ENCODE measurements at regions not wholly inside any gene's neighbourhood (a gene's known extent, or its start where the extent isn't known, plus 50 kb on each side); places are given as distances from the start of the nearest gene placed in this dataset.
"Not testable (repeated sequence)": the region's sequence is repeated elsewhere in the genome, so short reads cannot be mapped to it uniquely, and the experiment has no call there.

DNA sequence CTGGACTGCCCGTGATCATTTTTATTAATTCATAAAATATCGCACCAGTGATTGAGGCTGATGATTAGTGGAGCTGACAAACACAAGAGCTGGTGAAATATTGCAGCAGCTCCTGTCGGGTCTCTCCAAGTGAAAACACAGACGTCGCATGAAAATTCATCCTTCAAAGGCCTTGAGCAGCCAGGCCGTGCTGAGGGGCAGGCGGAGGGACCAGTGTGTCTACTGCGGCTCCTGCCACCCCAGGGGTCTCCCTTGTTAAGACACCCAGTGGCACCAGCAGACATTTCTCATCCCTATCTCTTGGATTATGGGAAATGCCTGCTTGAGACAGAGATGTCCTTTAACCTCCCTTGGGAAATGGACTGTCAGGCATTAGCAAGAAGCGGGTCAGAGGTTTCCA lies 289.4 kb upstream of the TLE3 start:
- DNase-seq: no peak

DNA sequence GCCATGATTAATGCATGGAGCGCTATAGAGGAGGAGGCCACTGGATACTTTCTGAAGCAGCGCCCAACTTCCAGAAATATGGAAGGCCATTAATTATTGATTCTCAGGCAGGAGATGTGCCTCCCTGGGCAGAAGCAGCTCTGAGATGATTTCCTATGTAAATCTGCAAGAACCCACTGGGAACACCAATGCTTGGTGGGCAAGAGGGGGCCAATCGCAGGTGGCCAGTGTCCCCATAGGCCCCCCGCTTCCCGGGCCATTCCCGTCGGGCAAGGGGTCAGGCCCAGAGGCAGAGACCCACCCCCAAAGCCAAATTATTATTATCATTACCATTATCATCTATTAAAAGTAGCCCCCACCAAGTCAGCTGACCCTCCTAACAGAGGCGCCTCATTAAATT lies 288.0 kb upstream of the TLE3 start:
- no peak for DNase-seq

DNA sequence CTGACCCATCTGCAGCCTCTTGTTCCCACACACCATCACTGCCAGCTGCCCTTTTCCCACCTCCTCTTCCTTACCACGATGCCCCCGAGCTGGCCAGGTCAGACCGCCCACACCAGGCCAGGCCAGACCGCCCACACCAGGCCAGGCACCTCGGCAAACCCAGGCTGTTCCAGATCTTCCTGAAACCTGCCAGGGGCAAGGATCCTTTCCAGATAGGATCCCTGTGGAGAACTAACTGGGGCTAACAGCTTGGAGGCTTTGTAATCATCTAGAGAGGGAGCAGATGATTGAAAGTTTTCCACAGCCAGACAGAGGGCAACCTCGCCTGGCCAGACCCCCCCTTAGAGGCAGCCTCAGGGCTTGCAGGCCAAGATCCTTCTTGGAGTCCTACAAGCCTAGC lies 287.3 kb upstream of the TLE3 start:
- no peak for DNase-seq

DNA sequence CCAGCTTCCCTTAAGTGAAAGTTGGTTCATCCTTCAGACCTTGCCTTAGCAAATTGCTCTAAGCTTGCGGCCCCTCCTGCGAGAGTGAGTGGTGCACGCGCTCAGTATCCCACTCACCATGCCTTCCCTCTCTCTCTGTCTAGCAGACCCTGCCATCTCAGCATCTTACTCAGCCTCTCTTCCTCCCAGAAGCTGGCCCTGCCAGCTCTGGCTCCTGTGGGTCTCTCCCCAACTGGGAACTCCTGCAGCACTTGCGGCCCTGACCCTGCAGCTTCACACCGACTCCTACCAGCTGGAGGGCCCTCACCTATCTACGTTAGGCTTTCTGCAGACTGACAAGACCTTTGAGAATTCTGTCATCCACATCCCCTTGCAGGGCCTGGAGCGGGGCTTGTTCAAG lies 286.1 kb upstream of the TLE3 start:
- no peak for DNase-seq

DNA sequence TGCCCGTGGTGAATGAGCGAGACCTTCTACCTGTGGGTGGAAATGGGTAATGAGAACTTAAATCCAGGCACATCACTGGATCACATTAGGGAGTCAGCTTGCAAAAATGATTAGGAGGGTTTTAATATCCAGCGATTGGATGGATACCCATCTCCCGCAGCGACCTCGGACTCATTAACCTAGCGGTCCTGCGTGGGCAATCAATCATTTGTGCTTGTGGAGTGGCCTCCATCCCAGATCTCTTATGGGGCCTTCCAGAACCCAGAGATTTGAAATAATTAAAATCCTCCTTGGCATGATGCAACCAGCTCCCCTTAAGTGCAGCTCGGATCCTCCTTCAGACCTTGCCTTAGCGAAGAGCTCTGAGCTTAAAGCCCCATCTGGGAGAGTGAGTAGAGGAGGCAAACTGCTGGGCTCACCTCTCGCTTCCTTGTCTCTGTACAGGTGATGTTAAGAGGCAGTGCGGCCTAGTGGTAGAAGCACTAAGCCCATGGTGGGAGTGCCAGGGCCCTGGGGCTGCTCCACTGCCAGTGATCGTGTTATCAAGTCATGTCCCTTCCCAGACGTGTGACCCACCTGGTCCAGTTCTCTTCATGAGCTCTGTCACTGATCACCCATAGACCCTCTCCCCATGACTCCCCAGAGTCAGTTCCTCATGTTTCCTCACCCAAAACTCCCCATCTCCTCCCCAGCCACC lies 285.2 kb upstream of the TLE3 start:
- no peak for DNase-seq

DNA sequence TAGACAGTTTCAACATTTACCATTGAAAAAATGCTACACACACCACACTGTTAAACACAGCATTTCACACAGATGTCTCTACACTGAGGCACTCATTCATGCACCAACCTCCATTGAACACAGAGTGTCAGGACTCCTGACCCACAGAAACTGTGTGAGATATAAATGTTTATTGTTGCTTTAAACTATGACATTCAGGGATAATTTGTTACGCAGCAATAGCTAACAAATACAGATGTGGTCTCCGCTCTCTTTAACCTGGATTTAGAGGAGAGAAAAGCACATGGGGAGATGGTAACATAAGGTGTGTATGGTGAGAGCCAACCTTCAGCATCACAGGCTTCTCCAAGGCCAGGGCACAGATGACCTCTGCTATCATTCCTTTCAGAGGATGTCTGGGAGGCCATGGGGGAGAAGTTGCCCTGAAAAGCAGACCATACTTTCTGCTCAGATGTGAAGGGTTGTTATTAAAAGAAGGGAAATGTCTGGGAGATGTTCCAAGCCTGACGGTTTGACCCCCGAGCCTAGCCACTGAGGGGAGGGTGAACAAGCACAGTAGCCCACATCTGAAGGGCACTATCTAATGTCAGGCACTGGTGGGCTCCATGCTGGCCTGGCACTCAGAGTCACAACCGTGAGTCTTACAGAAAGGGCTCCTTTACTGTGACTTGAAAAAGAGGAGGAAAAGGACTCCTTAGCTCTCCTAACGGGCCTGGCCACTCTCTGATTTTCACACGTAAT lies 284.5 kb upstream of the TLE3 start:
- no peak for DNase-seq

DNA sequence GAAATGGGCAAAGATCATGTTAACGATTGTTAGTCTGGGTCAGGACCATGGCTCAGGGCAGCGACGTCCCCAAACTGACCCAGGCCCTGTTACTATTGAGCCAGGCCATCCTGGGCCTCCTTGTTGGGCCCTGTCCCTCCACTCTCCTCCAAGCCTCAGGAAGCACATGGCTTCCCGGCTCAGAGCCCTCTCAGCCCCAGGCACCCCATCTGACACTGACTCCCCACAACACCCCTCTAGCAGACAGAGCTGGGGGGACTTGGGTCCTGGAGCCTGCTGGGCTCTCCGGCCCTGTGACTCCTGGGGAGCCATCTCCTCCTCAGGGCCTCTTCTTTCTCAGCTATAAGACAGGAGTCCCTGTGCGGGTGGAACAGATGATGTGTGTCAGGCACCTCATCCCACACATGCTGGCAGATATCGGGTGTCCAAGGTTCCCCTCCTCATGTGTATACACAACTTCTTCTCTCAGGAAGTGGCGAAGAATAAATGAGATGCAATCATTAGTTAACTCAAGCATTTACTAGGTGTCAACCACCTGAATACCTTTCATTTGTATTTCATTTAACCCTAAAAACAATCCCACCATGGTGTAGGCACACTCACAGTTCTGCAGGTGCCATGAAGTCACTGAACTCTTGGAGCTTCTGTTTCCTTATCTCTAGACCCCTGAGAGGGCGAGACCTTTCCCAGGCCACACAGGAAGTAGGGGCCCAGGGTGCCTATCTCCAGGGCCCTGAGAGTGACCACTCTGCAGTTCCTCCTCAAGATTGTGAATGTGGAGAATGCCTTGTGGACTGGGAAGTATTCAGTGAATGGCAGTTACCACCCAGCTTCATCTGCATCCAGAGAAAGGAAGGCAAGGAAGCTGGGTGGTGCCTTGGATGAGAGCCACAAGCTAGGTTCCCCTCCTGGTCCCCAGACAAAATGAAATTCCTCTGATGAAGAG lies 282.5 kb upstream of the TLE3 start:
- no peak for DNase-seq

DNA sequence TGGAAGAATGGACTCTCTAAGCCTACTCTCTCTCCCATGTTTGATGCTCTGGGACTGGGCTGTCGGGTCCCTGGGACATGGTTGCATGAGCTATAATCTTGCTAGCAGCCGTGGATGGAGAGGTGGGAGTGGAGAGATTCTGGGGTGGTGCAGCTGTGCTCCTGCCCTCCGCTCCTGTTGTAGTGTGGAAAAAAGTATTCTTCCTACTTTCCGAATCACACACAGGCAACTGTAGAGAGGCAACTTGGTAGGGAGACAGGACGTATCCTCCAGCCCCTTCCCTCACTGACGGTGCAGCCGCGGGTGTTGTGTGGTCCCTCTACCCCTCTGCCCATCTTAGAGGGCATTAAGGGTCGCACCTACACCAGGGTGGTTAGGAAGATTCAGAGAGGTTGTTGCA lies 281.4 kb upstream of the TLE3 start:
- DNase-seq: no peak

DNA sequence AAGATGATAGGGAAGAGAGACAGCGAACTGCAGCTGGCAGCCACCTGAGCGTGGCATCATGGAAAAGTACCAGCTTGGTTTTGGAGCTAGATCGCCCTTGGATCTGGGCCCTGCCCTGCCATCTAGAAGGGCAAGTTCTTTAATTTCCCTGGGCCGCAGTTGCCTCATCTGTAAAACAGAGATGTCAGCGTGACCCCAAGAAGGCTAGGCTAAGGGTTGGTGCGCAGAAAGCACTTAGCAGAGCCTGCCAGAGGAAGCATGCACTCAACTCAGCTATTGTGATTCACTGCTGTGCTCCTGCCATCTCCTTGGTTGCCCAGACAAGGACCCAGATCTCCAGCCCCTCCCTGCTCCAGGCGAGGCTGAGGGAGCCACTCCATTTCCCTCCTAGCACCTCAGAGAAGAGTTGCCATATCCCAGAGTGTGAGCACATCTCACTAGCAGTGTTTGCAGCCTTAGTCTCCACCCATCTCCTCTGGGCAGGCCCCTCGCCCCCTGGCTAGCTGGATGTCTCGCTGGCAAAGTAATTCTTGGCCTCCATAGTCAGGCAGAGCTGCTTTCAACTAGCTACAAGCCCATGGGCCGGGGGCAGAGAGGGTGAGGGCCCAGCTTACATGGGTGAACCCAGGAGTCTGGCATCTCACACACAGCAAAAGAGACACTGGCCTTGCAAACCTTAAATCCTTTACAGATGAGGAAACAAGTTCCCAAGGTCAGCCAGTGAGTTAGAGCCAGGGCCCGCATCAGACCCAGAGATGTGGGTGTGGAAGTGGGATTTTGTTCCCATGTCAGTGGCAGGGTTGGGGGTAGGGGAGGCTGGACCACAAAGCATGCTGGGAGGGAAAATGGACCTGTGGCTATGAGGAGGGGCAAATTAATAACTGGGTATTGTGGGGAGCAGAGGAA lies 280.7 kb upstream of the TLE3 start:
- no peak for DNase-seq

DNA sequence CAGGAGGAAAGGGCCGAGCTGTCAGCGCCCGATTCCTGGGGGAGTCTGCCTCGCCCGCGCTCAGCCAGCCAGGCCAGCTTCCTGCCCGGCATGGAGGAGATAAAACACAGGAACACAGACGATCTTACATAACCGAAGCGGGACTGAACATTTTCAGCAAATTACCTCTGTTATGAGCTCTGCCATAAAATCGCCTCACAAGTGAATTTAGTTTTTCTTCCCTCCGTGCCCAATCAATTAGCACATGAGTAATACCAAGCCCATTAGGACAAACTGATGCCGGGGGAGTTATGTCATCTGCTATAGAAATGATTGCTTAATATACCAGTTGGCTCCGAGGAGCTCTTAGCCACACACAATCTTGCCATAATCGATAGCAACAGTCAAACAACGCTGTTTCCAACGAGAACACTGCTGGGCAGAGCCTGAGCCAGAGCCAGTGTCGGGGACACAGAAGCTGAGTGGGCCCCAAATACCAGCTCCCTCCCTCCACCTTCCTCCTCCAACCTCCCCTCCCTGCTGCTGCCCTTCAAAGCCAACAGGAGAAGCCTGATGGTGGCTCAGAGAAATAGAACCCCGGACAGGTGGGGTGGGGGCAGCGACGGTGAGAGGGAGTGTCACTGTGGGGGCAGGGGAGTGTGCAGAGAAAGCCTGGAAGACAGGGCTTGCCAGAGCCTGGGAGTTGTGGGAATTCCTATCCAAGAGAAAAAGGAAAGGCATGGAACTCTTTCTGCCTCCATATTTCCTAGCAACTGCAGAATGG lies 279.4 kb upstream of the TLE3 start:
- peak; percentile 7 for DNase-seq

DNA sequence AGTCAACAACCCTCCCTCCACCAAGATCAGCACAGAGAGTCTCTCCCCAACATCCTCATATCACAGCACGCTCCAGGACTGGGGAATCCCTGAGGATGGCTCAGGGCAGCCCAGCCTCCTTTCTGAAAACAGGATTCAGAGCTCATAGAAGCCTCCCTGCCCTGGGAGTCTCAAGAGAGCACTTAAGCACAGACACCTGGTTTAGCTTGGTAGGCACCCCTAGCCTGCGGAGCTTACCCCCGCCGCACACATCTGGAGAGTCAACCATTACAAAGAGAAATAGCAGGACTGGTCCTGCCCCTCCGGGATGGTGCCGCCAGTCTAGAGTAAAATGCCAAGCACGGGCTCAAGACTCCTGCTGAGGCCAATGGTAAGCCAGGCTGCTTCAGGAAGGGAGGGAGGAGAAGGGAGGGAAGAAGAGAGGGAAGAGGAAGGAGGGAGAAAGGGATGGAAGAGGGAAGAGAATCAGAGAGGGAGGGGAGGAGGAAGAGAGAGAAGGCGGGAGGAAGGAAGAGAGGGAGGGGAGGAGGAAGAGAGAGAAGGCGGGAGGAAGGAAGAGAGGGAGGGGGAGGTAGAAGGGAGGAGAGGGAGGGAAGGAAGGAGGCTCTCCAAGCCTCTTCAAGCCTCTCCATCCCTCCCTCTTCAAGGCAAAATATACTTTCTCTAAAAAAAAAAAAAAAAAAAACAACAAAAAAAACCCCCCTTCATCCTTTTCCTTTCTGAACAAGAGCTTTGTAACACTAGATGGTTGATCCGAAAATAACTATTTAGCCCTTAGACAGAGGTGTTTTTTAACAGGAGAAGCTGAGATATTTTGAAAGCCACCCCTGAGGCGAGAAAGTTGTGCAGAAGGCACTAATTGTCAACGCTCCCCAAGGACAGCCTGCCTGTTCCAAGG lies 278.6 kb upstream of the TLE3 start:
- no peak for DNase-seq

DNA sequence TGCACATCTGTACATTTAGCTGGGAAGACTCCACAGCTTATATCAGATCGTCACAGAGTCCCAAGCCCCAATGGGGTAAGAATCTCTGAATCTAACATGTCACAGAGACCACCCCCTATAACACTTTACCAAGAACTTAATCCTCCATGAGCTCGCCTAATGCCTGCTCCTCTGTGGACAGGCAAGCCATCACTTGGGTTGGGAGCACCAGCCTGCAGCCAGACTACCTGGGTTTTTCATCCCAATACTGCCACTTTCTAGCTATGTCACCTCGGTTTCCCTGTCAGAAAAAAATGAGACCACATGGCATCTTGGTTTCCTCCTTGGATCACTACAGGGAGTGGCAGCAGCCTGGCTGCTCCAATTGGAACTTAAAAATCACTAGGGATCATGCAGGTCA lies 277.9 kb upstream of the TLE3 start:
- no peak for DNase-seq

DNA sequence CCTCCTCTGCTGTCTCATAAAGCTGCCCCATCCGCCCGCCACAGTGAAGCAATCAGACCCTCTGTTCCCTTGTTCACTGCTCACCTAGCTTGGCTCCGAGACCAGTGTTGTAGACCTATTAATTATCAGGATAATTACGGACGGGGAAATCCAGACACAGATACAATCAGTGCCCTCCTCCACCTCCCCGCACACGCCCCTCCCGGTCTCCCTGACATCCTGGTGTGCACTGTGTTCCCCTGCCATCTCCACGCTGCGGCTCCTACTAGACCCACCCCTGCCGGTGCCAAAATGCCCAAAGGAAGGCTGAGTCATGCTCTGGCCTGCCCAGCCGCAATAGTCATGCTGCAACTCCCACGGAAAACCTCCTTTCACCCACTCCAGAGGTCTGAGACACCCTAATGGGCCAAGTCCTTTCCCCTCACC lies 277.3 kb upstream of the TLE3 start:
- DNase-seq: peak; percentile 19

DNA sequence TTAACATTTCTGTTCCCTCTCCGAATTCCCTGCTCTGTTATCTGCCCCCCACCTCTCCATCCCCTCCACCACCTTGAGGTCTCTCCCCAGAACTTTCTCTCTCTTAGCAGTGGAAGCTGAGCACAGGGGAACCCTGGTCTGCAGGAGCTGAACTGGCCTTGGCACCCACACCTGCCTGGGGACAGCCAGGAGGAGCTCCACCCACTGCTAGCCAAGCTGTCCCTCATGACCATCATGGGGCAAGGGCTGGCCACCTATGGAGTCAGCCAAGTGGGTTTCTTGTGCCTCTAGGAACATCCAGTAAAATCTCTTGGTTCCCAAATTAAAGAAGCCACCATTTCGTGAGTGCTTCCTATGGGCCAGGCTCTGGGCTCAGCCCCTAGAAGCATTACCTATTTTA lies 276.4 kb upstream of the TLE3 start:
- no peak for DNase-seq

DNA sequence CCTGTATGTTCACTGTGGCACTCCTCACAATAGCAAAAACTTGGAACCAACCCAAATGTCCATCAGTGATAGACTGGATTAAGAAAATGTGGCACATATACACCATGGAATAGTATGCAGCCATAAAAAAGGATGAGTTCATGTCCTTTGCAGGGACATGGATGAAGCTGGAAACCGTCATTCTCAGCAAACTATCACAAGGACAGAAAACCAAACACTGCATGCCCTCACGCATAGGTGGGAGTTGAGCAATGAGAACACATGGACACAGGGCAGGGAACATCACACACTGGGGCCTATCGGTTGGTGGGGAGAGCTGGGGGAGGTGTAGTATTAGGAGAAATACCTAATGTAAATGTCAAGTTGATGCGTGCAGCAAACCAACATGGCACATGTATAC lies 275.7 kb upstream of the TLE3 start:
- not testable (repeated sequence) for DNase-seq

DNA sequence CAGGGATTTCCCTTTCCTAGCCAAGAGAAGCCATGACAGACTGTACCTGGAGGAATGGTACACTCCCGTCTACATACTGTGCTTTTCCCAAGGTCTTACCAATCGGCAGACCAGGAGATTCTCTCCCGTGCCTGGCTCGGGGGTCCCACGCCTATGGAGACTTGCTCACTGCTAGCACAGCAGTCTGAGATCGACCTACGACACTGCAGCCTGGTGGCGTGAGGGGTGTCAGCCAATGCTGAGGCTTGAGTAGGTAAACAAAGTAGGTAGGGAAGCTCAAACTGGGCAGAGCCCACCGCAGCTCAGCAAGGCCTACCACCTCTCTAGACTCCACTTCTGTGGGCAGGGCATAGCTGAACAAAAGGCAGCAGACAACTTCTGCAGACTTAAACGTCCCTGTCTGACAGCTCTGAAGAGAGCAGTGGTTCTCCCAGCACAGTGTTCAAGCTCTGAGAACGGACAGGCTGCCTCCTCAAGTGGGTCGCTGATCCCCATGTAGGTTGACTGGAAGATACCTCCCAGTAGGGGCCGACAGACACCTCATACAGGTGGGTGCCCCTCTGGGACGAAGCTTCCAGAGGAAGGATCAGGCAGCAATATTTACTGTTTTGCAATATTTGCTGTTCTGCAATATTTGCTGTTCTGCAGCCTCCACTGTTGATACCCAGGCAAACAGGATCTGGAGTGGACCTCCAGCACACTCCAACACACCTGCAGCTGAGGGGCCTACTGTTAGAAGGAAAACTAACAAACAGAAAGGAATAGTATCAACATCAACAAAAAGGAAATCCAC lies 270.4 kb upstream of the TLE3 start:
- not testable (repeated sequence) for DNase-seq

DNA sequence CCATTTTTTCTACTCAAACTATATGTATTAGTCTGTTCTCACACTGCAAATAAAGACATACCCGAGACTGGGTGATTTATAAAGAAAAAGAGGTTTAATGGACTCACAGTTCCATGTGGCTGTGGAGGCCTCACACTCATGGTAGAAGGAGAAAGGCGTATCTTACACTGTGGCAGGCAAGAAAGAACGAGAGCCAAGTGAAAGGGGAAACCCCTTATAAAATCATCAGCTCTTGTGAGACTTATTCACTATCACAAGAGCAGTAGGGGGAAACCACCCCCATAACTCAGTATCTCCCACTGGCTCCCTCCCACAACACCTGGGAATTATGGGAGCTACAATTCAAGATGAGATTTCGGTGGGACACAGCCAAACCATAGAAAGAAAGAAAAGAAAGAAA lies 266.3 kb upstream of the TLE3 start:
- not testable (repeated sequence) for DNase-seq

DNA sequence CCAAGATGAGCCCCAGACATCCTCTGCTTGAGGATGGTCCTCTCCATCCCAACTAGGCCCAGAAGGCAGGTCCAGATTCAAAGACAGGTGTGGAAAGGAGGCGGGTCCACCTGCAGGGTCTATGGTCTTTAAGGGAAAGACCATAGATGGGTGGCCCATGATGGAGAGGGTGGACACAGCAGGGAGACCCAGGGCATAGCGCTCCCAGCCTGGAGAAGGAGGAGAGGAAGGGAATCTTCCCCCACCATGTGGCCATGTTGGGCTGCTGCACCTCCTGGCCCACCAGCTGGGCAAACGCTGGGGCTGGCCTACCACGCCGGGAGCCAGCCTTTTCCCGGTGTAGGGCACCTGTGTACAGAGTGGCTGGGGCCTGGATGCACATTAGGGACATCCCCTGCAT lies 265.2 kb upstream of the TLE3 start:
- DNase-seq: no peak

DNA sequence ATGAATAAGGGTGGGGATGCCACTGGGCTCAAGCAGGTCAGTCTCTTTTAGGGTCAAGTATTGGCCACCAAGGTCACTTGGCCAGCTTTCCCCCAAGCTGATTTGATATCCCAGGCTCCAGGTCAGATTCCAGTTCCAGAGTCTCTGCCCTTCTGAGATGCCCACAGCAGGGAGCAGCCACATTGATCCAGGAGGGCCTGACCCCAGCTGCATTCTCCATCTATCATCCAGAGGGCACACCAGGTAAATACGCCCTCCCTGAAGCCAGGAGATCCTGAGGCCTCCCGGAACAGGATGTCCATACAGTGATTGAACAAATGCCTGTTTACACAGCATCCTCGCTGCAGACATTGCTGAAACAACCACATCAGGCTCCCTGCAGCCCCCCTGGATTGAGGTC lies 264.6 kb upstream of the TLE3 start:
- DNase-seq: no peak

DNA sequence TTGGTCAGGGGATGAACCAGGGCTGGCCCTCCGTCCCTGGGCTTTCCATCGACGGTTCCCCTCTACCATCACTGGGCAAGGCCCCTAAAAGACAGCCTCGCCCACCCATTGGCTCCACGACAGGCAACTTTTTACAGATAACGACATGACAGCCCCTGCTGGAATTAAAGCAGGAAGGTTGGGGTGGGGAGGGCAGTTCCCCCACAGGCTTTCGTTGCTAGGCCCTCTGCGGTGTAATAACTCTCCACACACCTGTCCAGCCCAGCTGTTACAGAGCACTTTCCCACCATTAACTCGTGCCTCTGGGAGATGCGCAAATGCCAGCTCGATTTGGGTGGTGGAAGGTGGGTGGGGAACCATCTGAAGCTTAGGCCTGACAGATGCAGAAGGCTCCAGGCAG lies 264.2 kb upstream of the TLE3 start:
- DNase-seq: no peak
